IMR-90 (cell line): ENCODE measurements at regions not wholly inside any gene's neighbourhood (a gene's known extent, or its start where the extent isn't known, plus 50 kb on each side); places are given as distances from the start of the nearest gene placed in this dataset.
"Not testable (repeated sequence)": the region's sequence is repeated elsewhere in the genome, so short reads cannot be mapped to it uniquely, and the experiment has no call there.

Experiments
- CEBPB ChIP-seq: IDR thresholded peaks from 2 replicates; pipeline ENCODE4 v1.6.1; 2012; ENCODE audit warnings: low read depth, low read length, improper control_type of control experiment
- CTCF ChIP-seq: conservative IDR thresholded peaks from 2 replicates; pipeline ENCODE4 v1.5.1; 2012; ENCODE audit warnings: mild to moderate bottlenecking, low read depth, low read length, improper control_type of control experiment
- MAZ ChIP-seq: IDR thresholded peaks from 2 replicates; pipeline ENCODE4 v1.6.1; 2012; ENCODE audit warnings: low read depth, mild to moderate bottlenecking, low read length, improper control_type of control experiment, moderate library complexity, borderline replicate concordance
- POLR2A ChIP-seq: IDR thresholded peaks from 2 replicates; pipeline ENCODE4 v1.6.1; 2012; ENCODE audit warnings: mild to moderate bottlenecking, low read depth, low read length
- USF2 ChIP-seq: fragments of 150-350 bp; IDR thresholded peaks from 2 replicates; pipeline ENCODE4 v1.6.1; 2017; ENCODE audit warnings: mild to moderate bottlenecking, antibody characterized with exemption, low read length, low read depth

GRCh38 chr1:120248203-120248602 is 71.9 kb upstream of the SEC22B start:
- not testable (repeated sequence) for TF ChIP-seq USF2, MAZ, CTCF, POLR2A, CEBPB
